ENCODE measurements at regions not wholly inside any gene's neighbourhood (a gene's known extent, or its start where the extent isn't known, plus 50 kb on each side); places are given as distances from the start of the nearest gene placed in this dataset.

DNA sequence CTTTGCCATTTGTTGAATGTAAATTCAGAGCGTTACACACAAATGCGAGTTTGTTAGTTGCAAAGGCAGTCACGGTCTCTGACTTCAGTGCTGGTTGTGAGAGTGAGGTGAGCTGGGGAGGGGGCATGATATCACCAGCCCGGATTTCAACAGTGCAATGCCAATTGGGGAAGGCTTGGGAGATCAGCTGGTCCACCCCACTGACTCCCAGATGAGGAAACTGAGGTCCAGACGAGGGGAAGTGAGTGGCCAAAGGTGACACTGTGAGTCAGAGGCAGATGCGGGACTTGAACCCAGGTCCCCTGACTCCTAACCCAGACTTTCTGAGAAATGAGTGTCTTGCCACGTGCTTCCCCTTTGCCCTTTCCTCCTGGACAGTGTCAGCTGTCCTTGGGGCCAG lies 62.1 kb downstream of the CEBPB start:
- TF ChIP-seq POLR2AphosphoS5 (IDR thresholded peaks at IDR 0.05): no peak
- TF ChIP-seq, protein P1, sequence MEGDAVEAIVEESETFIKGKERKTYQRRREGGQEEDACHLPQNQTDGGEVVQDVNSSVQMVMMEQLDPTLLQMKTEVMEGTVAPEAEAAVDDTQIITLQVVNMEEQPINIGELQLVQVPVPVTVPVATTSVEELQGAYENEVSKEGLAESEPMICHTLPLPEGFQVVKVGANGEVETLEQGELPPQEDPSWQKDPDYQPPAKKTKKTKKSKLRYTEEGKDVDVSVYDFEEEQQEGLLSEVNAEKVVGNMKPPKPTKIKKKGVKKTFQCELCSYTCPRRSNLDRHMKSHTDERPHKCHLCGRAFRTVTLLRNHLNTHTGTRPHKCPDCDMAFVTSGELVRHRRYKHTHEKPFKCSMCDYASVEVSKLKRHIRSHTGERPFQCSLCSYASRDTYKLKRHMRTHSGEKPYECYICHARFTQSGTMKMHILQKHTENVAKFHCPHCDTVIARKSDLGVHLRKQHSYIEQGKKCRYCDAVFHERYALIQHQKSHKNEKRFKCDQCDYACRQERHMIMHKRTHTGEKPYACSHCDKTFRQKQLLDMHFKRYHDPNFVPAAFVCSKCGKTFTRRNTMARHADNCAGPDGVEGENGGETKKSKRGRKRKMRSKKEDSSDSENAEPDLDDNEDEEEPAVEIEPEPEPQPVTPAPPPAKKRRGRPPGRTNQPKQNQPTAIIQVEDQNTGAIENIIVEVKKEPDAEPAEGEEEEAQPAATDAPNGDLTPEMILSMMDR (IDR thresholded peaks at IDR 0.05): no peak
- no peak for TF ChIP-seq POLR2A (IDR thresholded peaks at IDR 0.05; ENCODE audit: low read depth)

Data from esophagus muscularis mucosa (tissue), 3 donors.